GM12878 (cell line): ENCODE measurements at regions not wholly inside any gene's neighbourhood (a gene's known extent, or its start where the extent isn't known, plus 50 kb on each side); places are given as distances from the start of the nearest gene placed in this dataset.

ENCODE experiments used
- ATAC-seq: fragments of 200-7000 bp; cut with Tn5 transposase; 3 replicates; pipeline ENCODE4 v1.9.1; 2020; ENCODE audit warnings: mild to moderate bottlenecking, moderate library complexity
- BruUV-seq: library from RNA; stranded (reverse); fragments of 400-500 nt; replicated peaks from 2 replicates; lab custom pipeline; 2021; lab: Mats Ljungman, UMichigan
- CTCF ChIA-PET: fragments of 300-600 bp; sonication (Branson Sonifier 250); formaldehyde crosslinking; extraction: SDS; loops from one replicate; lab custom pipeline; 2021; ENCODE audit warnings: inconsistent platforms; lab: Yijun Ruan, JAX
- POLR2A ChIA-PET: fragments of 350-600 bp; formaldehyde crosslinking; extraction: SDS; loops from one replicate; lab custom pipeline; 2021; ENCODE audit warnings: inconsistent platforms; lab: Charles Lee
- RAD21 ChIA-PET: fragments of 300-600 bp; sonication (Branson Sonifier 250); formaldehyde crosslinking; loops from one replicate; lab custom pipeline; 2023; ENCODE audit warnings: antibody characterized with exemption; ENCODE audit not compliant: unreplicated experiment; lab: Charles Lee
- SMC1A ChIA-PET: fragments of 300-600 bp; sonication (Branson Sonifier 250); formaldehyde crosslinking; loops from one replicate; lab custom pipeline; 2023; ENCODE audit not compliant: unreplicated experiment, uncharacterized antibody; lab: Charles Lee
- DNase-seq: peaks from one replicate; pipeline ENCODE4 v3.0.0-alpha.2; 2011; ENCODE audit warnings: low read depth, low spot score
- FAIRE-seq: peaks from 3 replicates; lab custom pipeline; 2011; peaks lifted over from hg19 to GRCh38; lab: Jason Lieb, UNC
- H2AFZ ChIP-seq: 2 replicates; pipeline ENCODE4 v1.6.0; 2011; ENCODE audit warnings: low read depth, low read length, control low read depth; ENCODE audit not compliant: control insufficient read depth
- H3K27ac ChIP-seq: 2 replicates; pipeline ENCODE4 v1.5.1; 2011; ENCODE audit warnings: control low read depth; ENCODE audit not compliant: control insufficient read depth, insufficient read depth
- H3K27me3 ChIP-seq, 2 experiments: replicated peaks in 1 of 2; 2 replicates each; pipeline versions ENCODE4 v1.6.0 to v1.6.1; 2011; ENCODE audit warnings: low read length in 1 of 2; ENCODE audit not compliant: control insufficient read depth in 2 of 2, insufficient read depth in 2 of 2
- H3K36me3 ChIP-seq, 2 experiments: 2 replicates each; pipeline ENCODE4 v1.5.1; 2011; ENCODE audit warnings: low read length in 1 of 2; ENCODE audit not compliant: control insufficient read depth in 2 of 2, insufficient read depth in 2 of 2
- H3K4me1 ChIP-seq: 2 replicates; pipeline ENCODE4 v1.6.1; 2011; ENCODE audit warnings: mild to moderate bottlenecking, low read length, moderate library complexity, mixed read lengths; ENCODE audit not compliant: control insufficient read depth, insufficient read depth
- H3K4me2 ChIP-seq: 2 replicates; pipeline ENCODE4 v1.6.0; 2011; ENCODE audit warnings: control low read depth; ENCODE audit not compliant: control insufficient read depth, insufficient read depth
- H3K4me3 ChIP-seq: fragments of 200-600 bp; sonication (generic); 2 replicates; pipeline ENCODE4 v1.5.1; 2016
- H3K79me2 ChIP-seq: 2 replicates; pipeline ENCODE4 v1.6.0; 2011; ENCODE audit warnings: low read length; ENCODE audit not compliant: control insufficient read depth, insufficient read depth
- H3K9ac ChIP-seq: 2 replicates; pipeline ENCODE4 v1.8.0; 2011; ENCODE audit warnings: low read length, control low read depth, mixed read lengths; ENCODE audit not compliant: control insufficient read depth, insufficient read depth
- H3K9me3 ChIP-seq: replicated peaks from 3 replicates; pipeline ENCODE4 v1.5.1; 2011; ENCODE audit warnings: mild to moderate bottlenecking, low read length; ENCODE audit not compliant: control insufficient read depth, insufficient read depth
- H4K20me1 ChIP-seq: 2 replicates; pipeline ENCODE4 v1.6.0; 2011; ENCODE audit not compliant: control insufficient read depth, insufficient read depth
- CBX5 ChIP-seq: sonication (generic); IDR thresholded peaks from 2 replicates; pipeline ENCODE4 v1.6.1; 2016; ENCODE audit warnings: low read depth, moderate library complexity, mild to moderate bottlenecking, inconsistent platforms
- GATAD2B ChIP-seq: fragments of 450-650 bp; conservative IDR thresholded peaks from 2 replicates; pipeline ENCODE4 v1.6.1; 2017; ENCODE audit warnings: low read depth, mild to moderate bottlenecking, moderate library complexity
- NFXL1 ChIP-seq: fragments of 450-650 bp; IDR thresholded peaks from 2 replicates; pipeline ENCODE4 v1.6.1; 2017; ENCODE audit warnings: antibody characterized with exemption, mild to moderate bottlenecking, borderline replicate concordance
- SREBF1 ChIP-seq: IDR thresholded peaks from 2 replicates; pipeline ENCODE4 v1.6.1; 2012; ENCODE audit warnings: mild to moderate bottlenecking, low read length
- WGBS: methylation state at CpG from one replicate; pipeline ENCODE4 v1.1.6; 2016; ENCODE audit warnings: low lambda C conversion rate; ENCODE audit not compliant: insufficient replicate concordance, insufficient coverage; ENCODE audit errors: missing lambda C conversion rate; 5-methylcytosine and 5-hydroxymethylcytosine counted together
- in situ Hi-C: fragments of 300-500 bp; cut with MboI; formaldehyde crosslinking; loops from 9 replicates; pipeline ENCODE4 v1.14.3; 2018; ENCODE audit warnings: mixed read lengths
- intact Hi-C: fragments of 100-400 bp; cut with micrococcal nuclease; formaldehyde crosslinking; loops from one replicate; pipeline ENCODE4 v1.14.2; 2022; ENCODE audit not compliant: unreplicated experiment
- TF ChIP-seq, protein P1 (sequence below), 3 experiments: IDR thresholded peaks in 2 of 3; conservative IDR thresholded peaks in 1 of 3; 2 replicates each; pipeline ENCODE4 v1.5.1; 2011; ENCODE audit warnings: low read depth in 3 of 3, low read length in 3 of 3, mild to moderate bottlenecking in 3 of 3, control low read depth in 2 of 3, moderate library complexity in 2 of 3, inconsistent platforms in 1 of 3, mixed read lengths in 1 of 3; ENCODE audit not compliant: control insufficient read depth in 2 of 3, insufficient read depth in 1 of 3; ENCODE audit errors: extremely low read depth in 1 of 3

GRCh38 chr1:228865627-228866330 is 130.5 kb downstream of the RHOU start (continued):
- TF ChIP-seq, protein P1, sequence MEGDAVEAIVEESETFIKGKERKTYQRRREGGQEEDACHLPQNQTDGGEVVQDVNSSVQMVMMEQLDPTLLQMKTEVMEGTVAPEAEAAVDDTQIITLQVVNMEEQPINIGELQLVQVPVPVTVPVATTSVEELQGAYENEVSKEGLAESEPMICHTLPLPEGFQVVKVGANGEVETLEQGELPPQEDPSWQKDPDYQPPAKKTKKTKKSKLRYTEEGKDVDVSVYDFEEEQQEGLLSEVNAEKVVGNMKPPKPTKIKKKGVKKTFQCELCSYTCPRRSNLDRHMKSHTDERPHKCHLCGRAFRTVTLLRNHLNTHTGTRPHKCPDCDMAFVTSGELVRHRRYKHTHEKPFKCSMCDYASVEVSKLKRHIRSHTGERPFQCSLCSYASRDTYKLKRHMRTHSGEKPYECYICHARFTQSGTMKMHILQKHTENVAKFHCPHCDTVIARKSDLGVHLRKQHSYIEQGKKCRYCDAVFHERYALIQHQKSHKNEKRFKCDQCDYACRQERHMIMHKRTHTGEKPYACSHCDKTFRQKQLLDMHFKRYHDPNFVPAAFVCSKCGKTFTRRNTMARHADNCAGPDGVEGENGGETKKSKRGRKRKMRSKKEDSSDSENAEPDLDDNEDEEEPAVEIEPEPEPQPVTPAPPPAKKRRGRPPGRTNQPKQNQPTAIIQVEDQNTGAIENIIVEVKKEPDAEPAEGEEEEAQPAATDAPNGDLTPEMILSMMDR (IDR thresholded peaks at IDR 0.05 in 2 of 3, conservative IDR thresholded peaks at IDR 0.05 in 1 of 3; ENCODE audit: control insufficient read depth in 2 of 3, extremely low read depth in 1 of 3, insufficient read depth in 1 of 3, low read depth in 3 of 3, low read length in 3 of 3): no peak
- no peak for TF ChIP-seq GATAD2B

GRCh38 chr1:228866468-228866867 is 131.2 kb downstream of the RHOU start:
- WGBS: 37% methylated on average over 11 of the region's 11 CpGs
- peaks cover 0 to 4% of the 10 kb centered on the region in 2 experiments; a peak in 1 of 4 replicates for H3K27me3 ChIP-seq
- RAD21 ChIA-PET: interaction anchor here (1.5 kb wide), 1 partner anchor 25 kb away, joined by 3 read pairs; no protein-coding TSS in a partner anchor
- in situ Hi-C loops: no loop called here
- POLR2A ChIA-PET: no interaction called here
- H3K9ac ChIP-seq: no peak overlapping the region
- intact Hi-C loops: no loop called here
- DNase-seq (no peak), ATAC-seq (no peak), FAIRE-seq (no peak)
- no peak overlapping the region for H2AFZ ChIP-seq
- no peak overlapping the region for H3K27ac ChIP-seq
- H4K20me1 ChIP-seq: no peaks in the 10 kb centered on the region
- no peaks in the 10 kb centered on the region for H3K4me1 ChIP-seq
- BruUV-seq: no TSS peak
- CTCF ChIA-PET: no interaction called here
- H3K79me2 ChIP-seq: no peaks in the 10 kb centered on the region
- H3K36me3 ChIP-seq: no peaks in the 10 kb centered on the region
- TF ChIP-seq CBX5 (no peak), NFXL1 (no peak), SREBF1 (no peak)
- TF ChIP-seq, all 136 proteins: peak for 0
- Histone ChIP-seq H3K4me2 (no peak overlapping the region), H3K4me3 (no peak overlapping the region), H3K9me3 (no peaks in the 10 kb centered on the region)
- SMC1A ChIA-PET: no interaction called here
